GM12892 (cell line): ENCODE measurements at regions not wholly inside any gene's neighbourhood (a gene's known extent, or its start where the extent isn't known, plus 50 kb on each side); places are given as distances from the start of the nearest gene placed in this dataset.

Experiments used
- DNase-seq: peaks from one replicate; pipeline ENCODE4 v3.0.0; 2011; ENCODE audit not compliant: insufficient read length
- FAIRE-seq: peaks from 2 replicates; lab custom pipeline; 2011; peaks lifted over from hg19 to GRCh38; lab: Jason Lieb, UNC
- POLR2A ChIP-seq: IDR thresholded peaks from 2 replicates; pipeline ENCODE4 v1.6.1; 2011; ENCODE audit warnings: low read depth, low read length, control low read depth
- POLR2AphosphoS5 ChIP-seq: IDR thresholded peaks from 2 replicates; pipeline ENCODE4 v1.6.1; 2011; ENCODE audit warnings: low read depth, low read length, control low read depth
- TAF1 ChIP-seq: IDR thresholded peaks from 2 replicates; pipeline ENCODE4 v1.6.1; 2011; ENCODE audit warnings: low read depth, mild to moderate bottlenecking, control low read depth, low read length, borderline replicate concordance

- FAIRE-seq (no peak), DNase-seq (no peak)
- TF ChIP-seq POLR2A = no peak
- TF ChIP-seq POLR2AphosphoS5 = no peak
- no peak for TF ChIP-seq TAF1
Observed at GRCh38 chr14:65938738-65939137, 526.2 kb downstream of the FUT8 start.

DNA sequence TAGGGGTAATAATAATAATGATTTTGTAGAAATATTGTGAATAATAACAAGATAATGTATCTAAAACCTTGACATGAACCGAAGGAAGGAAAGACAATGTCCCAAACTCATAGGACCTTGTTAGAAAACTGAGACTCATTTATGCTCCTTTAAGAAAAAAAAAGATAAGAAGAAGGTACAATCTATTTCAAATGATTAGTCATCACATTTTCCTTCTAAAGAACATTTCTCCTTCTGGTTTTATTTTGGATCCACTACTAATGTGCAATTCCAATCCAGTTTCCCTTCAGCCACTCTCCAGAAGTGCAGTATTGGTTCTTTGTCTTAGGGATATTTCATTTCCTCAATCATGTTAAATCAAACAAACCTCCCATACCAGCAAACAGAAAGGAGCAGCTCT, 526.7 kb downstream of the FUT8 start:
- FAIRE-seq = no peak
- no peak for DNase-seq
- TF ChIP-seq POLR2A (no peak), POLR2AphosphoS5 (no peak), TAF1 (no peak)

- peak; percentile 82 for FAIRE-seq
- DNase-seq = no peak
- TF ChIP-seq TAF1 = no peak
- TF ChIP-seq POLR2AphosphoS5 = no peak
- TF ChIP-seq POLR2A = no peak
Observed at GRCh38 chr14:65940056-65940735, 527.7 kb downstream of the FUT8 start.

GRCh38 chr14:65941091-65941490, 528.6 kb downstream of the FUT8 start:
- TF ChIP-seq POLR2AphosphoS5 (no peak), TAF1 (no peak), POLR2A (no peak)
- no peak for FAIRE-seq
- no peak for DNase-seq

DNA sequence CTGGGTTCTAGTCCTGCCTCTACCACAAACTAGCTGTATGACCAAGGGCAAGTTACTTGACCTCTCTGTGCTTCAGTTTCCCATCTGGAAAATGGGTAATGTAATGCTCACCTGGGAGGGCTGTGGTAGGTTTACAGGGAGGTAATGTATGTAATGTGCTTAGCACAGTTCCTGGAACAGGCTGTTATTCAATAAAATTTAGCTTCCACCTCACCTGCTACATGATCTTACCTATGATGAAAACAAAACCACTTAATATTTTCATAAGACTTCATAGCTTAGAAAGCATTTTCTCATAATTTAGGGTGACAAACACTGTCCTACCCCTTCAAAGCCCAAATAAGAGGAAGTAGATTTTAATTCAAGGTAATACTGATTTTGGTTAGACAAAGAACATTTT, 530.6 kb downstream of the FUT8 start:
- no peak for FAIRE-seq
- DNase-seq = no peak
- no peak for TF ChIP-seq TAF1
- no peak for TF ChIP-seq POLR2A

GRCh38 chr14:65943916-65944410, 531.4 kb downstream of the FUT8 start:
- no peak for TF ChIP-seq TAF1
- no peak for TF ChIP-seq POLR2AphosphoS5
- no peak for TF ChIP-seq POLR2A
- FAIRE-seq (no peak), DNase-seq (no peak)

- FAIRE-seq (no peak), DNase-seq (no peak)
- TF ChIP-seq TAF1 (no peak), POLR2AphosphoS5 (no peak), POLR2A (no peak)
Observed at GRCh38 chr14:65945327-65945726, 532.8 kb downstream of the FUT8 start.

GRCh38 chr14:65946494-65946893, 534.0 kb downstream of the FUT8 start:
- TF ChIP-seq POLR2AphosphoS5 = no peak
- no peak for TF ChIP-seq POLR2A
- no peak for TF ChIP-seq TAF1
- FAIRE-seq = peak; percentile 77
- no peak for DNase-seq

DNA sequence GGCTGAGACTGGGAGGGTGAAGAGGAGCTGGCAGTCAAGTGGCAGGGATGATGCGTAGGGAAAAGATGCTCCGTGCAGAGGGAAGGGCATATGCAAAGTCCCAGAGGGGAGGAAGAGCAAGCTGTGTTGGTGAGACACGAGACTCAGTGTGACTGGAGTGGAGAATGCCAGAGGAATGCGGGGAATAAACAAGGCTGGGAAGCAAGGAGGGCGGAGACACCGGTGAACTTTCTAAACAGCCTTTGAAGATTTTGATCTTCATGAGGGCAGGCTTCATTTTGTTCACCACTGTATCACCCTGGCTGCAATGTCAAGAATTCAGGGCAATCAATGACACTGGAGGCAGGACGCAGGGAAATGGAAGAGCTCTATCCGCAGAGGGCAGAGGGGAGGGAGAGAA, 535.8 kb downstream of the FUT8 start:
- DNase-seq (no peak), FAIRE-seq (no peak)
- TF ChIP-seq POLR2AphosphoS5 = no peak
- no peak for TF ChIP-seq POLR2A
- TF ChIP-seq TAF1 = no peak

DNA sequence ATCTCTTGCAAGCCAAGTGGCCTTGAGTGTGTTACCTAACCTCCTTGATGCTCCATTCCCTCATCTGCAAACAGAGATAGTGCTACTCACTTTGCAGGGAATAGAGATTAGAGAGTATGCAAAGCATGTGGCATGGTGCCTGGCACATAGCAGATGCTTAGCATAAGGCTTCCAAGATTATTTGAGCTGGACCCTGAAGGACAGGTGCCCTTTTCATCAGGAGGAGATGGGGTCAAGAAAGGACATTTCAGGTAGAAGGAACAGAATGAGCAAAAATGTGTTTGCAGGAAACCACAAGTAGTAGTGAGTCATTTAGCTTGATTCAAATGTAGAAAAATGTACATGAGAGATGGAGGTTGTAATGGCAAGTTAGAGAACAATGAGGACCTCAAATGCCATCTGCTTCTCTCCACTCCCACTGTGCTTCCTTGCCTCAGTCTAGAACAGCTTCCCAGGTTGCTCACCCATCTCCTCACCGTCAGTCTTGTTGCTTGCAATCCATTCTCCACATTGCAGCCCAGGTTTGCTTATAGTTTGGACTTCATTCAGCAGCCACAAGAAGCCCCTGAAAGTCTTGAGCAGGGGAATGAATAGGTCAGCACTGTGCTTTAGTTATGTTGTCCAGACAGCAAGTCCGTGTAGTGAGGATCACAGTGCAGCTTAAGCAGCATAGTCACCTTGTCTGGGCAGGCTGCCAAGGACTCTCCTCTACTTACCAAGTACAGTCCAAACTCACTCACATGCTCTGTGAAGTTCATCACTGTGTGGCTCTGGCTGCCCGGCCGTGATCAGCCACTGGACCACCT, 536.3 kb upstream of the CCDC196 start:
- DNase-seq (peak; percentile 13), FAIRE-seq (peak; percentile 89)
- no peak for TF ChIP-seq POLR2AphosphoS5
- TF ChIP-seq POLR2A = no peak
- no peak for TF ChIP-seq TAF1

DNA sequence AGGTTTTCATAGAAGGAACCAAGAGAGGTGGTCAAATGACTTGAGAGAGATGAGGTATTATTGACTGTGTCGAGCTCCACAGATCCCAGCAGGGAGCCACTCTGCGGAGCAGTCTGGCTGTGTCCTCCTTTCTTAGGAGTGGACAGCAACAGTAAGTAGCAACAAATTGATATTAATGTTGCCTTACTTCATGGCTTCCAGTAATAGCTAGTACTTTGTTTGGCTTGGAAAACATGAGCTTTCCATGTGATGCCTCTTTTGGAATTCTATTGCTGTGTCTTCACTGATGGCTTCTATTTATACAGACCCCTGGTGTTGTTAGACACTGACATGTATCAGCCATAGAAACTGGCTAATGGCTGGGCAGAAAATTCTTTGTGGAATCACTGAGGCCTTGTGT, 531.2 kb upstream of the CCDC196 start:
- no peak for TF ChIP-seq TAF1
- TF ChIP-seq POLR2A = no peak
- TF ChIP-seq POLR2AphosphoS5 = no peak
- no peak for DNase-seq
- no peak for FAIRE-seq

- DNase-seq = no peak
- TF ChIP-seq POLR2AphosphoS5 (no peak), POLR2A (no peak), TAF1 (no peak)
- no peak for FAIRE-seq
Observed at GRCh38 chr14:65957631-65958205, 528.5 kb upstream of the CCDC196 start.
